Activated naive CD4-positive, alpha-beta T cell treated with Interleukin-2 at 50 U/mL for 16 hours (primary cell): ENCODE measurements at regions not wholly inside any gene's neighbourhood (a gene's known extent, or its start where the extent isn't known, plus 50 kb on each side); places are given as distances from the start of the nearest gene placed in this dataset.

Experiments used
- DNase-seq: peaks from one replicate; pipeline ENCODE4 v3.0.0-alpha.2; 2020

DNA sequence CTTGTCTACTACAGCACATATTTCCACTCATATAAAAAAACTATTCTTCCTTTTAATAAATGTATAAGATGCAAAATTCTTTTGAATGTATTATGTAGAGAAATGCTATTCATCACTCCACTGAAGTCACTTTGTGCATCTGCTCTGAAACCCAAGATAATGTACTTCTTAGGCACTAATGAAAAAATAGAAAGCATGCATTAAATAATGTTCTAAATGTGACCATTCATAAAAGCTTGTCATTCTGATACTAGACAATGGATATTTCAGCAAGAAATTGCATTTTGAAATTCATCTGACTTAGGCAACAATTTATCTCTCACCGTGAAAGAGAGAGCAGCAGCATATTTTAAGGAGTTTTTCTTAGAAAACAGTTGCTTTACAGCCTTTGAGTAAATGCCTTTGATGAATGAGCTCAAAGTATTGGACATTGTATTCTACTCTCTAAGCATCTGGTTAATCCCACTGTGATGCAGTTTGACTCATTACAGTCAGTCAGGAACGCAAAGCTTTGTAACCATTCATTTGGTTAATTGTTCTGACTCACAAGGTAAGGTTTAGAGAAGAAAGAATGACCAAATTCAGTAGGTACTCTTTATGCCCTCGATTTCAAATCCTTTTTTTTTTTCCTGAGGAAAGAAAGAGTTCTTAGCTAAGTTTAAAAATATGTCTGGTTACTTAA lies 2233.8 kb upstream of the C9orf72 start:
- DNase-seq: no peak

DNA sequence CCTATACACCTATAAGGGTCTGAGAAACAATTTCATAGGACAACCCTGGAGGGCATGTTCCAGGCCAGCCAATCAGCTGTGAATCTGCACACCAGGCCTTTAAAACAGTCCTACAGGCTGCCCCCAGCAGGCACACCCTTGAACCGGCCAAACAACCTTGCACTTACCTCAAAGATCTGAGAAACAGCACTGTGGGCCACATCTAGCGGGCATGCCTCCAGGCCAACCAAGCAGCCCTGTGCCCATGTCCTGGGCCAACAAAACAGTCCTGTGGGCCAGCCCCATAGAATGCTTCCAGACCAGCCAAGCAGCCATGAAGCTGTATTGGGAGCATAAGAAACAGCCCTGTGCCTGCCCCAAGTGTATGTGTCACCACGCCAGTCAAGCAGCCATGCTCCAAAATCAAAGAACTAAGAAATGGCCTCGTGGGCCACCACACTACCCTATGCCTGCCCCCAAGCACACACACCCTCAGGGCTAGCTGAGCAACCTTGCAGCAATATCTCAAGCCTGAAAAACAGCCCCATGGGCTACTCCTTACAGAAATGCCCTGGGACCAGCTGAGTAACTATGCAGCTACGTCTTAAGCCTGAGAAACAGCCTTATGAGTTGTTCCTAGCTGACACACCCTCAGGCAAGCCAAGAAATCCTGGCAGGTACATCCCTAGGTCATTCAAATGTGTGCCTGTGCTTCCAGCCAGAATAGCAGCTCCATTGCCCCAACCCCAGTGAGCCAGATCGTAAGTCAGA lies 2243.8 kb upstream of the C9orf72 start:
- DNase-seq: no peak

- no peak for DNase-seq
These were observed 2249.2 kb upstream of the C9orf72 start for GRCh38 chr9:29822458-29822857.

DNA sequence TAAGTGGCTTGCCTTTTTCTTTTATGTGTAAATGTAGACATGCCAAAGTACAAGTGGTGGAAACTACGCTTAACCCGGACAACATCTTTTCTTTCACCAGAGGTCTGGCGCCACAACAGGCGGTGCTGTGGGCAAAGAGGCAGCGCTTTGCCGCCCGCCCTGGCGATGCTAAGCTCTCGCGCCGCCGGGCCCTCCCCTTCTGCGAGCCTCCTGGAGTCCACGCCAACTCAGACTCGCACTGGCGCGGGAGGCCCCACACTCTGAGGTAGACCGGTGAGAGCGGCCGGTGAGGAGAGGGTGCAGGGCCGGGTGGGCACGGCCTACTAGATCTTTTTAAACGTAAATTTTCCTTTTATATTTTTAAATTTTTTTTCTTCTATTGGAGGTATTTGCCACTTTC lies 2253.1 kb upstream of the C9orf72 start:
- DNase-seq: no peak

GRCh38 chr9:29830821-29831220 lies 2257.5 kb upstream of the C9orf72 start:
- DNase-seq: no peak

GRCh38 chr9:29838491-29839020 lies 2265.3 kb upstream of the C9orf72 start:
- DNase-seq: no peak

DNA sequence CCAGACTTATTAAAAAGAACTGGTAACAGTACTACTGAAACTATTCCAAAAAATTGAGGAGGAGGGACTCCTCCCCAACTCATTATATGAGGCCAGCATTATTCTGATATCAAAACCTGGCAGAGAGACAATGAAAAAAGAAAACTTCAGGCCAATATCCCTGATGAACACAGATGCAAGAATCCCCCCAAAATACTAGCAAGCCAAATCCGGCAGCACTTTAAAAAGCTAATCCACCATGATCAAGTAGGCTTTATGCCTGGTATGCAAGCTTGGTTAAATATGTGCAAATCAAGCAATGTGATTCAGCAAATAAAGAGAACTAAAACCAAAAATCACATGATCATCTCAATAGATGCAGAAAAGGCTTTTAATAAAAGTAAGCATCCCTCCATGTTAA lies 2271.0 kb upstream of the C9orf72 start:
- no peak for DNase-seq

GRCh38 chr9:29850664-29851063 lies 2277.4 kb upstream of the C9orf72 start:
- DNase-seq: no peak

DNA sequence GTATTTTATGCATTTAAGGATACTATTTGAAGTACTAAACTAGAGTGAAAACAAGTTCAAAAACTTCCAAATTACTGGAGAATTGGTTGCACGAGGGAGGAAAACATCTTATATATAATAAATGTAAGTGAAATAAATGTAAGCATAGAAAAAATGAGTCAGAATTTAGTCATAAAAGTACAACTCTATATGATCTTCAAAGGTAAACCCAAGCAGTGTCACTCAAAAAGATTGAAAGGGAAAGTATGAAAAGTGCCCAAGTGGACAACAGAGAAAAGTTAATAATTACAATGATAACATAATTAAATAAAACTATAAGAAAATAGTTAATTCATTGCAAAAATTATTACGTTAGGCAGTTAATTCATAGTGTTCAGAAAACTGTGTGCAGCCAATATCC lies 2288.5 kb upstream of the C9orf72 start:
- no peak for DNase-seq

DNA sequence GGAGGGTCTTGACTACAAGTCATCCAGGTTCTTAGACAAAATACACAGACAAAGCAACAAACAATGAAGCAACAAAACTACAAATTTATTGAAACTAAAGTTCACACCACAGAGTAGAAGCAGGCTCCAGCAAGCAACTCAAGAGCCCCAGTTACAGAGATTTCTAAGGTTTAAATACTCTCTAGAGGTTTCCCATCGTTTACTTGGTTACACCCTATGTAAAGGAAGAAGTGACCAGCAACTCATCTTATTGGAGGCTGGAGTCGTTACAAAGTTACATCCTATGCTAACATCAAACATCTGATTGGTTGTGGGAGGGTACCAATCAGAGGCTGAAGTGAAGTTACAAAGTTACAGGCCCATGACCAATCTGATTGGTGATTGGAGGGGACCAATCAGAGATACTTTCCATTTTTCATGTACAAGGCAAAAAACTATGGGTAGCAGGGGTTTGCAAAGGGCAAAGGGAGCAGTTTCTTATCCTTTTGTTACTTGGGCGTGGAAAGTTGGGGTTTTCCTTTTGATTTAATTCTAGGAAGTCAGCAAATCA lies 2292.6 kb upstream of the C9orf72 start:
- no peak for DNase-seq

DNA sequence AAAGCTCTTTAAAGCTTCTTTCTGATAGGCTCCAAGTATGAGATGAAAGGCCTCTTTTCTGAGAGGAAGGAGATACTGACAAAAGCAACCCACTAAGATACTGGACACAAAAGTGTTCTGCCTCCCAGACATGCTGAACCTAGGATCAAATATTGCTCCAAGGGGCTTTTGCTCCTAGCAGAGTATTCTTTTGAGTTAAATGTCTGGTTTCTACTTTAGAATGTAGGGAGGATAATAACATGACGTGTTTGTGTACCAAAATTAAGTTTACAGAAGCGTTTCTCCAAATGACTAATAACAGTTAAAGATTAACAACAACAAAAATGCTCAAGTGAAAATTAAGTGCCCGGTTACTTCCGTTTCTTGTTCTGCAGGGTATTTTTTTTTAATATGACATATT lies 2293.3 kb upstream of the C9orf72 start:
- DNase-seq: no peak

GRCh38 chr9:29873579-29873978 lies 2300.3 kb upstream of the C9orf72 start:
- no peak for DNase-seq

DNA sequence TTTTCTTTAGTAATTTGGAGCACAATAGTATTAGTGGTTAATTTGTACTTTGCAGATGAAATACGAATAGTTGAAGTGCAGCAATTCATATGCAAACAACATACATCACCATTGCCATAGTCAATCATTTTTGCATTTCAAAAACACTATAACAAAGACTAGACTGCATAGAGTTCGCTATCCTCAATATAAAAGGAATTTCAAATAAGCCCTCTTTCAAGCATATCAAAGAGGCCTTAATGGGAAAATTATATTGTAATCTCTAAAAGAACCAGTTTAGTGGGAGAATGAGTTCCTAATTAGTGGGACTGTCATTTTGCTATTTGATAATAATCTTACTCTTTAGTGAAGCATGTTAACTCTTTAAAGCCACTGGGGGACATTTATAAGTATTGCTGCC lies 2302.3 kb upstream of the C9orf72 start:
- no peak for DNase-seq

GRCh38 chr9:29882767-29883166 lies 2309.5 kb upstream of the C9orf72 start:
- DNase-seq: no peak

GRCh38 chr9:29906065-29906464 lies 2332.8 kb upstream of the C9orf72 start:
- no peak for DNase-seq

GRCh38 chr9:29928072-29928471 lies 2354.8 kb upstream of the C9orf72 start:
- DNase-seq: no peak

DNA sequence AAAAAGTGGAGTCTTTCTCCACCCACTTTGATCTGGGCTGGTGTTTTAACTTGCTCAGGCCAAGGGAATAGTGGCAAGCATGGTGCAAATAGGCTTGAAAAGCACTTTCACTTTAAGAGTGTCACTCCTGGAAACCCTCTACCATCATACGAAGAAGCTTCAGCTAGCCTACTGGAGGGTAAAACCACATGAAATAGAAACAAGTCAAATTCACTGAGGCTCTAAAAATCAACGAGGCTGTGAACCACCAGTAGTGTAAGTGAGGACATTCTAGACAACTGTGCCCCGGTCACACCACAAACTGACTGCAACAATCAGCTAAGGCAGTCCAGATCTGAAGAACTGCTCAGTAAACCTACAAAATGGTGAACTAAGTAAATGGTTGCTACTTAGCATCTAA lies 2366.3 kb upstream of the C9orf72 start:
- no peak for DNase-seq

DNA sequence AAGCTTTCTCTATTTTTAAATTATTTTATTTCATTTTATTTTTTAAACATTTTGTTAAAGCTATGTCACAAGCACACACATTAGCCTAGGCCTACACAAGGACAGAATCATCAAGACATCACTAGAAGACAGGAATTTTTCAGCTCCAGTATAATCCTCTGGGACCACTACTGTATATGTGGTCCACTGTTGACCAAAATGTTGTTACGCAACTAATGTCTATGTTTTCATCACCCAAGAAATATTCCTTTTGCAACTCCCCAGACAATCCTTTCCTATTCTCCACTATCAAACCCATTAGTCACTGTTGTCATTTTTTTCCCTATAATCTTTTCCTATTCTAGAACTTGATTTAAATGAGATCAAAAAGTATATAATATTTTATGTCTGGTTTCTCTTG lies 2371.7 kb upstream of the C9orf72 start:
- DNase-seq: no peak

- DNase-seq: no peak
These were observed 2385.2 kb upstream of the C9orf72 start for GRCh38 chr9:29958469-29958868.

GRCh38 chr9:29965834-29966233 lies 2392.6 kb upstream of the C9orf72 start:
- DNase-seq: no peak

DNA sequence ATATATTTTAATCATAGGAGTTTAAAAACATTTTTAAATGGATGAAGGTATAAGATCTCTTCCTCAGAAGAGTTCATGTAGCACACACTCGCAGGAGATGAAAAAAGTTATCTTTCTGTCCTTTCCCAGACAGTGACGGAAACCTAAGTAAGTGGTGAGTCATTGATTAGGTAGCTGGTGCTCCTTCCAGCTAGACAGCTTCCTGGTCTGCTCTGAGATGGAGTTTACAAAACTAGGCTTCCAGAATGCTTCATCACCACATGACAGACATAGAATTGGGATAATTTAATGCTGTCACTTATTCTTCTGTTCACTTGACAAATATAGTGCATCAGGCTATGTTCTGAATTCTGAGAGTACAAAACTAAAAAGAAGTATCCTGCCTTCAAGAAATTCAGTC lies 2393.0 kb upstream of the C9orf72 start:
- no peak for DNase-seq

- no peak for DNase-seq
These were observed 2395.6 kb upstream of the C9orf72 start for GRCh38 chr9:29968831-29969230.

DNA sequence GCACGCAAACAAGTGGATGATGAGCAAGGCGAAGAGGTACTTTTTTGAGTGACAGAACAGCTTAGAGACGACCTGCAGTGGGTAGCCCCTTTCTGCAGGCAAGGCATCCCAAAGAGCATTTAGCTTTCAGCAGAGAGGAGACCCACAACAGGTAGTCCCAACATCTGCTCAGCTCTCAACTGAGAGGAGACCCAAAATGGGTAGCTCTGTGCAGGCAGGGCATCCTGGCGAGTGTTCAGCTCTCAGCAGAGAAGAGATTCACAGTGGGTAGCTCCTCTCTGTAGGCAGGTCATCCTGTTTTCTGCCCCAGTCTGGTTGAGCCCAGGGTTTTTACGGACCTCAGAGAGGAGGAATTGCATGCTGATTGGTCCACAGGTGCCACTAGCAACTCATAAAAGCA lies 2396.1 kb upstream of the C9orf72 start:
- DNase-seq: no peak
